Gastrocnemius medialis (tissue), 4 donors: ENCODE measurements at regions not wholly inside any gene's neighbourhood (a gene's known extent, or its start where the extent isn't known, plus 50 kb on each side); places are given as distances from the start of the nearest gene placed in this dataset.

Experiments used
- POLR2A ChIP-seq, 2 donors: fragments of 450-650 bp; IDR thresholded peaks; one replicate each; pipeline ENCODE4 v1.6.1; 2017; ENCODE audit warnings: antibody characterized with exemption in 2 of 2, mild to moderate bottlenecking in 2 of 2, moderate library complexity in 2 of 2
- TF ChIP-seq, protein P1 (sequence below), 5 experiments: fragments of 450-650 bp in 3 of 5; fragments of 200-600 bp in 2 of 5; sonication (generic) in 2 of 5; IDR thresholded peaks in 4 of 5; conservative IDR thresholded peaks in 1 of 5; 1 replicate in 4 of 5; 2 replicates in 1 of 5; pipeline ENCODE4 v1.5.1; 2016 to 2019; ENCODE audit warnings: antibody characterized with exemption in 5 of 5, mild to moderate bottlenecking in 3 of 5, moderate library complexity in 3 of 5

DNA sequence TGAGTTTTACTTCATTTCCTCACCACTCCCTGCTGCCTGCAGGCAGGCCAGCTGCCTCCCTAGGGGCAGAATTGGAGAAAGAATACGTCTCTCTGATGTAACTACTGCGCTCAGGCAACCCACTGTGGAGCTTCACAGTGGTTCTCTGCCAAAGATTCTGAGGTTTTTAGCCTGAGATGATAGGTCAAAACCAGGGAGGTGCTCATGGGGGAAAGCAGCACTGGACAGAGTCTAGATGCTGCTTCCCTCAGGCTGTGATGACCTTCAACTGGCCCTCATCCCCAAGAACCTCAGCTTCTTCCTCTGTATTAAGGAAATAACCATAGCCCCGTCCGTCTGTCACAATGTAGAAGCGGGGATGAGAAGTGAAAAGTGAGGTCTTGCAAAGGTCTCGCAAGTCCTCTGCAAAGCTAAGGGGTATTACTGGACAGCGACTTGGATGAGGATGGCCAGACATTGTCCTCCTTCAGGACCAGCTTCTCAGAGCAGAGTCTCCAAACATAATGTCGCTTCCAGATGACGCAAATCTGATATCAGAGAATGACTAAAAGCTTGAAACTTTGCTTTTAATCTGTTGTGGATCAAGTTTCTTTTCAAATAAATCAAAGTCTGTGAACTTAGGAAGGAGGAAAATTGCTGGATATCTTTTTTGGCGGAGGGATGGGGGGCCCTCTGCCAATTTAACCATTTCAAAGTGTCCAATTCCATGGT, 65.9 kb upstream of the ATP5PO start:
- TF ChIP-seq, protein P1, sequence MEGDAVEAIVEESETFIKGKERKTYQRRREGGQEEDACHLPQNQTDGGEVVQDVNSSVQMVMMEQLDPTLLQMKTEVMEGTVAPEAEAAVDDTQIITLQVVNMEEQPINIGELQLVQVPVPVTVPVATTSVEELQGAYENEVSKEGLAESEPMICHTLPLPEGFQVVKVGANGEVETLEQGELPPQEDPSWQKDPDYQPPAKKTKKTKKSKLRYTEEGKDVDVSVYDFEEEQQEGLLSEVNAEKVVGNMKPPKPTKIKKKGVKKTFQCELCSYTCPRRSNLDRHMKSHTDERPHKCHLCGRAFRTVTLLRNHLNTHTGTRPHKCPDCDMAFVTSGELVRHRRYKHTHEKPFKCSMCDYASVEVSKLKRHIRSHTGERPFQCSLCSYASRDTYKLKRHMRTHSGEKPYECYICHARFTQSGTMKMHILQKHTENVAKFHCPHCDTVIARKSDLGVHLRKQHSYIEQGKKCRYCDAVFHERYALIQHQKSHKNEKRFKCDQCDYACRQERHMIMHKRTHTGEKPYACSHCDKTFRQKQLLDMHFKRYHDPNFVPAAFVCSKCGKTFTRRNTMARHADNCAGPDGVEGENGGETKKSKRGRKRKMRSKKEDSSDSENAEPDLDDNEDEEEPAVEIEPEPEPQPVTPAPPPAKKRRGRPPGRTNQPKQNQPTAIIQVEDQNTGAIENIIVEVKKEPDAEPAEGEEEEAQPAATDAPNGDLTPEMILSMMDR (IDR thresholded peaks at IDR 0.05 in 4 of 5, conservative IDR thresholded peaks at IDR 0.05 in 1 of 5): no peak
- TF ChIP-seq POLR2A (IDR thresholded peaks at IDR 0.05): no peak
